Endothelial cell (in vitro differentiated cells): ENCODE measurements at regions not wholly inside any gene's neighbourhood (a gene's known extent, or its start where the extent isn't known, plus 50 kb on each side); places are given as distances from the start of the nearest gene placed in this dataset.
"Not testable (repeated sequence)": the region's sequence is repeated elsewhere in the genome, so short reads cannot be mapped to it uniquely, and the experiment has no call there.

Source experiments
- DNase-seq: peaks from one replicate; pipeline ENCODE4 v3.0.0; 2021; ENCODE audit warnings: low spot score
- H3K27ac Mint-ChIP-seq: one replicate; pipeline ENCODE4 v1.8.0; 2021; ENCODE audit warnings: mixed read lengths, inconsistent platforms; ENCODE audit not compliant: unreplicated experiment
- H3K27me3 Mint-ChIP-seq: one replicate; pipeline ENCODE4 v1.8.0; 2021; ENCODE audit warnings: mild to moderate bottlenecking, moderate library complexity, mixed read lengths, inconsistent platforms; ENCODE audit not compliant: unreplicated experiment
- H3K36me3 Mint-ChIP-seq: one replicate; pipeline ENCODE4 v1.8.0; 2021; ENCODE audit warnings: mild to moderate bottlenecking, low read depth, mixed read lengths, inconsistent platforms; ENCODE audit not compliant: unreplicated experiment
- H3K4me1 Mint-ChIP-seq: one replicate; pipeline ENCODE4 v1.8.0; 2021; ENCODE audit warnings: mild to moderate bottlenecking, mixed read lengths, inconsistent platforms; ENCODE audit not compliant: unreplicated experiment
- H3K4me3 Mint-ChIP-seq: one replicate; pipeline ENCODE4 v1.8.0; 2021; ENCODE audit warnings: mild to moderate bottlenecking, mixed read lengths, inconsistent platforms; ENCODE audit not compliant: unreplicated experiment
- H3K9me3 Mint-ChIP-seq: one replicate; pipeline ENCODE4 v1.8.0; 2021; ENCODE audit warnings: mixed read lengths, inconsistent platforms; ENCODE audit not compliant: unreplicated experiment
- CTCF ChIP-seq: fragments of 200-600 bp; sonication (generic); IDR thresholded peaks from one replicate; pipeline ENCODE4 v1.5.0; 2021; ENCODE audit warnings: antibody characterized with exemption; ENCODE audit not compliant: unreplicated experiment

GRCh38 chr5:118466418-118466817 is 521.9 kb downstream of the DTWD2 start:
- no peaks in the 10 kb centered on the region for H3K27me3 Mint-ChIP-seq
- no peak for DNase-seq
- H3K27ac Mint-ChIP-seq, result no peak overlapping the region
- no peaks in the 10 kb centered on the region for H3K36me3 Mint-ChIP-seq
- H3K9me3 Mint-ChIP-seq, result no peaks in the 10 kb centered on the region
- no peak for TF ChIP-seq CTCF
- no peaks in the 10 kb centered on the region for H3K4me1 Mint-ChIP-seq
- no peak overlapping the region for H3K4me3 Mint-ChIP-seq

DNA sequence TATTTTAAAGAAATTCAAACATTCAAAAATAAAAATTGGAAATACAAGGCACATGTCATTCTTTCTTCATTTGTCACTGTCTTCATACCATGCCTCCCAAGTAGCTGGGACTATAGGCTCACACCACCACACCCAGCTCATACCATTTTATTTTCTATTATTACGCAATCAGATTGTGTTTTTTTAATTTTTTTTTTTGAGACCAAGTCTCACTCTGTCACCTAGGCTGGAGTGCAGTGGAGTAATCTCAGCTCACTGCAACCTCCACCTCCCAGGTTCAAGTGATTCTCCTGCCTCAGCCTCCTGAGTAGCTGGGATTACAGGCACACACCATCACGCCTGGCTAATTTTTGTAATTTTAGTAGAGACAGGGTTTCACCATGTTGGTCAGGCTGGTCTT is 526.1 kb downstream of the DTWD2 start:
- not testable (repeated sequence) for H3K27ac Mint-ChIP-seq, H3K4me3 Mint-ChIP-seq, H3K4me1 Mint-ChIP-seq, H3K36me3 Mint-ChIP-seq, H3K9me3 Mint-ChIP-seq, DNase-seq, H3K27me3 Mint-ChIP-seq

GRCh38 chr5:118461436-118461835 is 526.9 kb downstream of the DTWD2 start:
- Mint-ChIP-seq H3K4me1 (no peaks in the 10 kb centered on the region), H3K27ac (no peak overlapping the region), H3K36me3 (no peaks in the 10 kb centered on the region), H3K4me3 (no peak overlapping the region), H3K9me3 (no peaks in the 10 kb centered on the region), H3K27me3 (no peaks in the 10 kb centered on the region)
- TF ChIP-seq CTCF, result no peak
- no peak for DNase-seq

- Mint-ChIP-seq H3K27me3 (no peaks in the 10 kb centered on the region), H3K36me3 (no peaks in the 10 kb centered on the region), H3K27ac (no peak overlapping the region), H3K4me1 (no peaks in the 10 kb centered on the region), H3K9me3 (no peaks in the 10 kb centered on the region), H3K4me3 (no peak overlapping the region)
- no peak for DNase-seq
- no peak for TF ChIP-seq CTCF
Measured at GRCh38 chr5:118459490-118459889, 528.9 kb downstream of the DTWD2 start.

DNA sequence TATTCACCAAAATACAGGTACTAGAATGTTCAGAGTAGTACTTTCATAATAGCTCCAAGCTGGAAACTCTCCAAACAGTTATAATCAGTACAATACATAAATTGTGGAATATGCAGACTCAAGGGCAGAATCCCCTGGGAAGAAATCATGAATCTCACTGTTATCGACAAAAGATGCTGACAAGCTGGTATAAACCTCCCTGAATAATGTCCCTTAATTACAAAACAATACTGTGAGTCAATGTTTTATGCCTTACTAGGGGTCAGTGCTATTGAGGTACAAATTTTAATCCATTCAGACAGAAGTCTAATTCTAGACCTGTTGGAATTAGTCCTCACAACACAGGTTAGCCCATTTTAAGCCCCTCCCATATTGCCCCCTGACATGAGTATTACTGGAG is 532.3 kb downstream of the DTWD2 start:
- Mint-ChIP-seq H3K4me3 (no peak overlapping the region), H3K27me3 (no peaks in the 10 kb centered on the region), H3K4me1 (no peaks in the 10 kb centered on the region), H3K36me3 (no peaks in the 10 kb centered on the region), H3K9me3 (no peaks in the 10 kb centered on the region), H3K27ac (no peak overlapping the region)
- no peak for DNase-seq
- no peak for TF ChIP-seq CTCF
